Esophagus muscularis mucosa (tissue), 4 donors: ENCODE measurements at regions not wholly inside any gene's neighbourhood (a gene's known extent, or its start where the extent isn't known, plus 50 kb on each side); places are given as distances from the start of the nearest gene placed in this dataset.

Source experiments
- CTCF ChIP-seq, 3 experiments: fragments of 200-600 bp in 2 of 3; fragments of 450-650 bp in 1 of 3; sonication (generic) in 2 of 3; IDR thresholded peaks; one replicate each; pipeline ENCODE4 v1.5.1; 2017 to 2019; ENCODE audit warnings: antibody characterized with exemption in 3 of 3, mild to moderate bottlenecking in 2 of 3, moderate library complexity in 1 of 3
- EP300 ChIP-seq: sonication (generic); formaldehyde crosslinking; IDR thresholded peaks from one replicate; pipeline ENCODE4 v1.6.1; 2017; ENCODE audit warnings: antibody characterized with exemption
- POLR2A ChIP-seq: fragments of 450-650 bp; IDR thresholded peaks from one replicate; pipeline ENCODE4 v1.6.1; 2017; ENCODE audit warnings: antibody characterized with exemption, moderate library complexity, mild to moderate bottlenecking, low read depth
- POLR2AphosphoS5 ChIP-seq, 2 donors: sonication (generic); formaldehyde crosslinking; IDR thresholded peaks; one replicate each; pipeline ENCODE4 v1.6.1; 2017; ENCODE audit warnings: antibody characterized with exemption in 2 of 2

GRCh38 chr7:49636400-49636799, 137.0 kb upstream of the VWC2 start:
- TF ChIP-seq EP300 (no peak), CTCF (IDR thresholded peaks at IDR 0.05) (no peak), POLR2A (no peak), POLR2AphosphoS5 (IDR thresholded peaks at IDR 0.05) (no peak)
